ENCODE measurements at regions not wholly inside any gene's neighbourhood (a gene's known extent, or its start where the extent isn't known, plus 50 kb on each side); places are given as distances from the start of the nearest gene placed in this dataset.
A peak's percentile ranks its signal among the peaks of the same experiment; 100 is the strongest.

DNA sequence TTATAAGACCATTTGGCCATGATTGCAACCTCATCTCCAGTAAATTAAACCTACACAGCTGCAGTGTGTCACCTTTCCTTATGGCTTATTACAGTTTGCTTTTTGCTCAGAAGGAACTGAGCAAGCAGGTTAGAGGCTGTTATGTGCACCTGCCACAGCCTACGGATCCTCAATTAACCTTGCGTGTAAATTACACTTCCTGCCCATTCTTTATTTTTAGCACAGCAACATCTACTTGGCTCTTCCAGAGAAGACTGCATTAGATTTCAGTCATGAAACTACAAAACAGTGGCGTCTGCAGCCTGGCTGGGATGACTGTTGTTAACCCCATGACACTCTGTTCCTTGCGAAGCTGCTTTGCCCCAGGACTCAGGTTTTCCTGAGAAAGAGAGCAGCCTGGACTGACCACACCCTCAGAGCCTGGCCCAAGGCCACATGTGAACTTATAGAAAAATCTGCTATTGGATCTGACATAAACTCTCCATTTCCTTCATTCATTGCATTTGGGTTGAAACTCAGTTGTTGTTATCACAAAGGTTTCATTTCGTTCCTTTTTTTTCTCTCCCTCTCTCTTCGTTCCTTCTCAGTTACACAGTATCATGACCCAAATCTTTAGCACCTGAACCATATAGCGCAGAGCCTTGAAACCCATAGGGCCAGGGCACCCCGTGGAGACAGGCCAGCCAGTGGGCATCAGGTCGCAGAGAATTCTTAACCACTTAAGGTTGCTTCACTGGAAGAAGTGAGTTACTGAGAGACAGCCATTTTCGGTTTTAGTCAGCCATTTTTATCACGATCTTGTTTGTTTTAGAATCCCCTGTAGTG lies 138.6 kb downstream of the PALM2AKAP2 start (continued):
- TF ChIP-seq EGR1 (IDR thresholded peaks at IDR 0.05; ENCODE audit: borderline replicate concordance in 1 of 2, low read depth in 2 of 2, low read length in 2 of 2) = no peak
- peak; percentile 75 for TF ChIP-seq MEF2B (IDR thresholded peaks at IDR 0.05; ENCODE audit: partially characterized antibody, poor library complexity, severe bottlenecking)
- peak; percentile 99 for TF ChIP-seq MEF2A (IDR thresholded peaks at IDR 0.05; ENCODE audit: insufficient read depth, low read depth, low read length)
- TF ChIP-seq, protein P1, sequence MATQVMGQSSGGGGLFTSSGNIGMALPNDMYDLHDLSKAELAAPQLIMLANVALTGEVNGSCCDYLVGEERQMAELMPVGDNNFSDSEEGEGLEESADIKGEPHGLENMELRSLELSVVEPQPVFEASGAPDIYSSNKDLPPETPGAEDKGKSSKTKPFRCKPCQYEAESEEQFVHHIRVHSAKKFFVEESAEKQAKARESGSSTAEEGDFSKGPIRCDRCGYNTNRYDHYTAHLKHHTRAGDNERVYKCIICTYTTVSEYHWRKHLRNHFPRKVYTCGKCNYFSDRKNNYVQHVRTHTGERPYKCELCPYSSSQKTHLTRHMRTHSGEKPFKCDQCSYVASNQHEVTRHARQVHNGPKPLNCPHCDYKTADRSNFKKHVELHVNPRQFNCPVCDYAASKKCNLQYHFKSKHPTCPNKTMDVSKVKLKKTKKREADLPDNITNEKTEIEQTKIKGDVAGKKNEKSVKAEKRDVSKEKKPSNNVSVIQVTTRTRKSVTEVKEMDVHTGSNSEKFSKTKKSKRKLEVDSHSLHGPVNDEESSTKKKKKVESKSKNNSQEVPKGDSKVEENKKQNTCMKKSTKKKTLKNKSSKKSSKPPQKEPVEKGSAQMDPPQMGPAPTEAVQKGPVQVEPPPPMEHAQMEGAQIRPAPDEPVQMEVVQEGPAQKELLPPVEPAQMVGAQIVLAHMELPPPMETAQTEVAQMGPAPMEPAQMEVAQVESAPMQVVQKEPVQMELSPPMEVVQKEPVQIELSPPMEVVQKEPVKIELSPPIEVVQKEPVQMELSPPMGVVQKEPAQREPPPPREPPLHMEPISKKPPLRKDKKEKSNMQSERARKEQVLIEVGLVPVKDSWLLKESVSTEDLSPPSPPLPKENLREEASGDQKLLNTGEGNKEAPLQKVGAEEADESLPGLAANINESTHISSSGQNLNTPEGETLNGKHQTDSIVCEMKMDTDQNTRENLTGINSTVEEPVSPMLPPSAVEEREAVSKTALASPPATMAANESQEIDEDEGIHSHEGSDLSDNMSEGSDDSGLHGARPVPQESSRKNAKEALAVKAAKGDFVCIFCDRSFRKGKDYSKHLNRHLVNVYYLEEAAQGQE (IDR thresholded peaks at IDR 0.05; ENCODE audit: low read depth, low read length) = 0 out of 2 replicates have a peak, but pooled peaks have one; percentile 4
- no peak for TF ChIP-seq NRF1 (conservative IDR thresholded peaks at IDR 0.05; ENCODE audit: low read depth, low read length)
- TF ChIP-seq TCF3 (IDR thresholded peaks at IDR 0.05; ENCODE audit: borderline replicate concordance, insufficient read depth, low read depth, low read length) = peak; percentile 94
